Gastroesophageal sphincter (tissue), 4 donors: ENCODE measurements at regions not wholly inside any gene's neighbourhood (a gene's known extent, or its start where the extent isn't known, plus 50 kb on each side); places are given as distances from the start of the nearest gene placed in this dataset.

ENCODE experiments used
- ATAC-seq: fragments of 150-250 bp; one replicate; pipeline ENCODE4 v1.9.1; 2016; ENCODE audit warnings: mild to moderate bottlenecking, moderate library complexity
- H3K27ac ChIP-seq, 4 donors: fragments of 200-600 bp; sonication (generic) in 3 of 4; 1 replicate in 3 of 4; 2 replicates in 1 of 4; pipeline ENCODE4 v1.5.1; 2016 to 2019
- H3K27me3 ChIP-seq: fragments of 200-600 bp; sonication (generic); one replicate; pipeline ENCODE4 v1.5.1; 2019
- H3K36me3 ChIP-seq, 2 donors: fragments of 200-600 bp; sonication (generic); one replicate each; pipeline ENCODE4 v1.5.1; 2019; ENCODE audit warnings: control low read depth in 1 of 2
- H3K4me1 ChIP-seq, 3 donors: fragments of 200-600 bp; sonication (generic); 1 replicate in 2 of 3; 2 replicates in 1 of 3; pipeline ENCODE4 v1.5.1; 2016 to 2019; ENCODE audit warnings: control low read depth in 2 of 3
- H3K4me3 ChIP-seq, 2 donors: fragments of 200-600 bp; sonication (generic); one replicate each; pipeline ENCODE4 v1.5.1; 2019; ENCODE audit warnings: mild to moderate bottlenecking in 1 of 2, moderate library complexity in 1 of 2
- H3K9me3 ChIP-seq, 3 donors: fragments of 200-600 bp; sonication (generic); one replicate each; pipeline ENCODE4 v1.5.1; 2017 to 2019; ENCODE audit warnings: control low read depth in 2 of 3
- EP300 ChIP-seq: sonication (generic); formaldehyde crosslinking; IDR thresholded peaks from one replicate; pipeline ENCODE4 v1.6.1; 2017; ENCODE audit warnings: antibody characterized with exemption, mild to moderate bottlenecking
- POLR2A ChIP-seq, 2 donors: fragments of 450-650 bp; IDR thresholded peaks; one replicate each; pipeline ENCODE4 v1.6.1; 2017; ENCODE audit warnings: antibody characterized with exemption in 2 of 2, mild to moderate bottlenecking in 2 of 2, moderate library complexity in 1 of 2
- POLR2AphosphoS5 ChIP-seq: sonication (generic); formaldehyde crosslinking; IDR thresholded peaks from one replicate; pipeline ENCODE4 v1.6.1; 2017; ENCODE audit warnings: antibody characterized with exemption
- WGBS, 2 donors: methylation state at CpG; one replicate each; pipeline ENCODE4 v1.1.5; 2018; ENCODE audit warnings: low coverage in 1 of 2; 5-methylcytosine and 5-hydroxymethylcytosine counted together
- TF ChIP-seq, protein P1 (sequence below), 4 experiments: fragments of 200-600 bp in 2 of 4; fragments of 450-650 bp in 2 of 4; sonication (generic) in 1 of 4; IDR thresholded peaks; one replicate each; pipeline ENCODE4 v1.5.1; 2017 to 2019; ENCODE audit warnings: antibody characterized with exemption in 4 of 4, mild to moderate bottlenecking in 2 of 4, moderate library complexity in 2 of 4

DNA sequence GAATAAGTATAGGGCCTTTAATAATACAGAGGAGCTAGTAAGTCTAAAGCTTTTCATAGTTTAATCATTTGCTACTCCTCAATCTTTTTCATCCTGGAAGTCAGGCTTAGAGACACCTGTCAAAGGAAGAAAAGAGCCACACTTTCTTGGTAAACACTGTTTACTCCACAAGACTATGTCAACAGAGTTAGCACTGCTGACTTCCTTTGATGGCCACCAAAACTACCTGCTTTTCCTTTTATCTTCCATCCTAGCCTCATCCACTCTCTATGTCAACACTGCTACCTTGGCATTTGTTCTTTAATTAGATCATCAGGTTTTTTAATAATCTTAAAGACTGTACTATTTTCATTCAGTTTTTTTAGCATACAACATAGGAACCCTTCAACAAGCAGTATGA is 106.2 kb downstream of the ELAPOR2 start:
- Histone ChIP-seq H3K4me1 (peaks cover 0 to 14% (median 0%) of the 10 kb centered on the region in 3 donors), H3K27ac (peak overlapping the region in 1 of 4 donors; percentile 0), H3K36me3 (no peaks in the 10 kb centered on the region), H3K4me3 (no peak overlapping the region), H3K27me3 (no peaks in the 10 kb centered on the region), H3K9me3 (no peaks in the 10 kb centered on the region)
- no peak for ATAC-seq
- TF ChIP-seq EP300 = no peak
- TF ChIP-seq, protein P1, sequence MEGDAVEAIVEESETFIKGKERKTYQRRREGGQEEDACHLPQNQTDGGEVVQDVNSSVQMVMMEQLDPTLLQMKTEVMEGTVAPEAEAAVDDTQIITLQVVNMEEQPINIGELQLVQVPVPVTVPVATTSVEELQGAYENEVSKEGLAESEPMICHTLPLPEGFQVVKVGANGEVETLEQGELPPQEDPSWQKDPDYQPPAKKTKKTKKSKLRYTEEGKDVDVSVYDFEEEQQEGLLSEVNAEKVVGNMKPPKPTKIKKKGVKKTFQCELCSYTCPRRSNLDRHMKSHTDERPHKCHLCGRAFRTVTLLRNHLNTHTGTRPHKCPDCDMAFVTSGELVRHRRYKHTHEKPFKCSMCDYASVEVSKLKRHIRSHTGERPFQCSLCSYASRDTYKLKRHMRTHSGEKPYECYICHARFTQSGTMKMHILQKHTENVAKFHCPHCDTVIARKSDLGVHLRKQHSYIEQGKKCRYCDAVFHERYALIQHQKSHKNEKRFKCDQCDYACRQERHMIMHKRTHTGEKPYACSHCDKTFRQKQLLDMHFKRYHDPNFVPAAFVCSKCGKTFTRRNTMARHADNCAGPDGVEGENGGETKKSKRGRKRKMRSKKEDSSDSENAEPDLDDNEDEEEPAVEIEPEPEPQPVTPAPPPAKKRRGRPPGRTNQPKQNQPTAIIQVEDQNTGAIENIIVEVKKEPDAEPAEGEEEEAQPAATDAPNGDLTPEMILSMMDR (IDR thresholded peaks at IDR 0.05) = no peak
- TF ChIP-seq POLR2AphosphoS5 = no peak
- TF ChIP-seq POLR2A (IDR thresholded peaks at IDR 0.05) = no peak

- no peak overlapping the region for H3K27ac ChIP-seq
- TF ChIP-seq POLR2A (IDR thresholded peaks at IDR 0.05) (no peak), POLR2AphosphoS5 (no peak), EP300 (no peak)
- TF ChIP-seq, protein P1 (IDR thresholded peaks at IDR 0.05) = no peak
- H3K4me1 ChIP-seq = peaks cover 0 to 14% (median 0%) of the 10 kb centered on the region in 3 donors
- no peaks in the 10 kb centered on the region for H3K9me3 ChIP-seq
- no peak for ATAC-seq
- H3K4me3 ChIP-seq = no peak overlapping the region
- H3K27me3 ChIP-seq = no peaks in the 10 kb centered on the region
- H3K36me3 ChIP-seq = no peaks in the 10 kb centered on the region
Observed at GRCh38 chr7:86951895-86952294, 107.6 kb downstream of the ELAPOR2 start.

GRCh38 chr7:86950944-86951343 is 108.5 kb downstream of the ELAPOR2 start:
- Histone ChIP-seq H3K9me3 (no peaks in the 10 kb centered on the region), H3K36me3 (no peaks in the 10 kb centered on the region), H3K27ac (no peak overlapping the region), H3K27me3 (no peaks in the 10 kb centered on the region), H3K4me3 (no peak overlapping the region), H3K4me1 (peaks cover 0 to 14% (median 0%) of the 10 kb centered on the region in 3 donors)
- WGBS, 2 donors = 100% methylated on average over 1 of the region's 1 CpG
- no peak for ATAC-seq
- TF ChIP-seq EP300 (no peak), POLR2A (IDR thresholded peaks at IDR 0.05) (no peak), POLR2AphosphoS5 (no peak)
- TF ChIP-seq, protein P1 (IDR thresholded peaks at IDR 0.05) = no peak

DNA sequence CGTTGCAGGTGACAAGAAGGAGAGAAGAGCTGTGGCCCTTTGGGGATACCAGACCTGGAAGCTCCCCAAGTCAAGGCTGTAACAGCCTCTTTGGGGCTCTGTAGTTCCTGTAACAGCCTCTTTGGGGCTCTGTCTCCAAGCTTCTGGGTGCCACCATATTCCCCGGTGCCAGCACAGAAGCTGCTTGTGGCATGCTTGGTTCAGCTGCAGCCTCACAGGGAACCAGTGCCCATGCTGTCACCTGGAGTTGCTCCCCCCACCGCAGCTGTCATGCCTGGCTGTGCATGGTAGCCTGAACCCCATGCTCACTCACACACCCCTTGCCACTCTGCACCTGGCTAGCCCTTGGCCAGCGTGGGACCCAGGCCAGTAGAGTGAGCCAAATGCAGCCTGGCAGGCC is 109.1 kb downstream of the ELAPOR2 start:
- no peak for ATAC-seq
- no peaks in the 10 kb centered on the region for H3K27me3 ChIP-seq
- H3K4me3 ChIP-seq = no peak overlapping the region
- no peaks in the 10 kb centered on the region for H3K36me3 ChIP-seq
- WGBS, 2 donors = 100% methylated on average over 1 of the region's 4 CpGs; no CpG with 5 or more reads in 1 of the 2 donors
- no peak overlapping the region for H3K27ac ChIP-seq
- TF ChIP-seq EP300 = no peak
- TF ChIP-seq, protein P1 (IDR thresholded peaks at IDR 0.05) = no peak
- TF ChIP-seq POLR2A (IDR thresholded peaks at IDR 0.05) = no peak
- no peak for TF ChIP-seq POLR2AphosphoS5
- H3K9me3 ChIP-seq = no peaks in the 10 kb centered on the region
- H3K4me1 ChIP-seq = peaks cover 0 to 14% (median 0%) of the 10 kb centered on the region in 3 donors

GRCh38 chr7:86949779-86950260 is 109.6 kb downstream of the ELAPOR2 start:
- Histone ChIP-seq H3K27me3 (no peaks in the 10 kb centered on the region), H3K27ac (no peak overlapping the region), H3K4me3 (no peak overlapping the region), H3K36me3 (no peaks in the 10 kb centered on the region), H3K4me1 (peaks cover 0 to 14% (median 0%) of the 10 kb centered on the region in 3 donors), H3K9me3 (no peaks in the 10 kb centered on the region)
- WGBS, 2 donors = 100% methylated on average over 1 of the region's 3 CpGs; no CpG with 5 or more reads in 1 of the 2 donors
- TF ChIP-seq POLR2A (IDR thresholded peaks at IDR 0.05) (no peak), EP300 (no peak), POLR2AphosphoS5 (no peak)
- no peak for ATAC-seq
